Rectal smooth muscle tissue (tissue), 1 donor: ENCODE measurements at regions not wholly inside any gene's neighbourhood (a gene's known extent, or its start where the extent isn't known, plus 50 kb on each side); places are given as distances from the start of the nearest gene placed in this dataset.

Experiments used
- H3K27ac ChIP-seq: one replicate; pipeline ENCODE4 v1.7.0; 2013; ENCODE audit warnings: low read depth, low read length, inconsistent platforms
- H3K27me3 ChIP-seq: one replicate; pipeline ENCODE4 v1.7.0; 2013; ENCODE audit warnings: low read length; ENCODE audit not compliant: control insufficient read depth, insufficient read depth
- H3K36me3 ChIP-seq: one replicate; pipeline ENCODE4 v1.7.0; 2013; ENCODE audit warnings: low read length; ENCODE audit not compliant: control insufficient read depth, insufficient read depth
- H3K4me1 ChIP-seq: one replicate; pipeline ENCODE4 v1.7.0; 2013; ENCODE audit warnings: low read length; ENCODE audit not compliant: control insufficient read depth, insufficient read depth
- H3K4me3 ChIP-seq: one replicate; pipeline ENCODE4 v1.7.0; 2013; ENCODE audit warnings: low read length
- H3K9ac ChIP-seq: one replicate; pipeline ENCODE4 v1.7.0; 2013; ENCODE audit warnings: low read length

- H3K27me3 ChIP-seq, result no peaks in the 10 kb centered on the region
- H3K4me3 ChIP-seq, result no peak overlapping the region
- no peak overlapping the region for H3K27ac ChIP-seq
- H3K4me1 ChIP-seq, result no peaks in the 10 kb centered on the region
- H3K9ac ChIP-seq, result no peak overlapping the region
- no peaks in the 10 kb centered on the region for H3K36me3 ChIP-seq
Observed at GRCh38 chr4:82268826-82269193, 105.0 kb downstream of the HNRNPD start.

- Histone ChIP-seq H3K36me3 (no peaks in the 10 kb centered on the region), H3K27me3 (no peaks in the 10 kb centered on the region), H3K27ac (no peak overlapping the region), H3K4me3 (no peak overlapping the region), H3K9ac (no peak overlapping the region), H3K4me1 (no peaks in the 10 kb centered on the region)
Observed at GRCh38 chr4:82268050-82268825, 105.6 kb downstream of the HNRNPD start.

GRCh38 chr4:82267506-82267905 lies 106.3 kb downstream of the HNRNPD start:
- no peak overlapping the region for H3K27ac ChIP-seq
- no peaks in the 10 kb centered on the region for H3K27me3 ChIP-seq
- no peak overlapping the region for H3K9ac ChIP-seq
- H3K4me3 ChIP-seq, result no peak overlapping the region
- H3K36me3 ChIP-seq, result no peaks in the 10 kb centered on the region
- H3K4me1 ChIP-seq, result no peaks in the 10 kb centered on the region

GRCh38 chr4:82266345-82266744 lies 107.4 kb downstream of the HNRNPD start:
- Histone ChIP-seq H3K27me3 (no peaks in the 10 kb centered on the region), H3K27ac (no peak overlapping the region), H3K4me3 (no peak overlapping the region)

GRCh38 chr4:82261084-82261483 lies 112.7 kb downstream of the HNRNPD start:
- Histone ChIP-seq H3K4me1 (no peaks in the 10 kb centered on the region), H3K27me3 (no peaks in the 10 kb centered on the region), H3K36me3 (no peaks in the 10 kb centered on the region), H3K27ac (no peak overlapping the region), H3K4me3 (no peak overlapping the region), H3K9ac (no peak overlapping the region)

More at GRCh38 chr4:82266345-82266744, 107.4 kb downstream of the HNRNPD start:
- no peak overlapping the region for H3K9ac ChIP-seq
- no peaks in the 10 kb centered on the region for H3K36me3 ChIP-seq
- no peaks in the 10 kb centered on the region for H3K4me1 ChIP-seq

GRCh38 chr4:82260632-82261031 lies 113.2 kb downstream of the HNRNPD start:
- no peaks in the 10 kb centered on the region for H3K4me1 ChIP-seq
- H3K27me3 ChIP-seq, result no peaks in the 10 kb centered on the region
- H3K36me3 ChIP-seq, result no peaks in the 10 kb centered on the region
- no peak overlapping the region for H3K4me3 ChIP-seq
- H3K9ac ChIP-seq, result no peak overlapping the region
- H3K27ac ChIP-seq, result no peak overlapping the region

- Histone ChIP-seq H3K36me3 (no peaks in the 10 kb centered on the region), H3K27ac (no peak overlapping the region), H3K4me1 (no peaks in the 10 kb centered on the region), H3K4me3 (no peak overlapping the region), H3K27me3 (no peaks in the 10 kb centered on the region), H3K9ac (no peak overlapping the region)
Observed at GRCh38 chr4:82256718-82257117, 117.1 kb downstream of the HNRNPD start.

- no peak overlapping the region for H3K27ac ChIP-seq
- no peak overlapping the region for H3K4me3 ChIP-seq
- no peaks in the 10 kb centered on the region for H3K4me1 ChIP-seq
- H3K36me3 ChIP-seq, result no peaks in the 10 kb centered on the region
- no peaks in the 10 kb centered on the region for H3K27me3 ChIP-seq
- no peak overlapping the region for H3K9ac ChIP-seq
Observed at GRCh38 chr4:82255657-82256056, 118.1 kb downstream of the HNRNPD start.

- no peak overlapping the region for H3K9ac ChIP-seq
- H3K4me3 ChIP-seq, result no peak overlapping the region
- no peaks in the 10 kb centered on the region for H3K27me3 ChIP-seq
- no peaks in the 10 kb centered on the region for H3K4me1 ChIP-seq
- H3K27ac ChIP-seq, result no peak overlapping the region
- no peaks in the 10 kb centered on the region for H3K36me3 ChIP-seq
Observed at GRCh38 chr4:82248903-82249632, 124.7 kb downstream of the HNRNPD start.

GRCh38 chr4:82247629-82248028 lies 126.2 kb downstream of the HNRNPD start:
- Histone ChIP-seq H3K4me3 (no peak overlapping the region), H3K9ac (no peak overlapping the region), H3K27ac (no peak overlapping the region), H3K27me3 (no peaks in the 10 kb centered on the region), H3K4me1 (no peaks in the 10 kb centered on the region), H3K36me3 (no peaks in the 10 kb centered on the region)

GRCh38 chr4:82247171-82247570 lies 126.6 kb downstream of the HNRNPD start:
- no peaks in the 10 kb centered on the region for H3K36me3 ChIP-seq
- H3K4me1 ChIP-seq, result no peaks in the 10 kb centered on the region
- no peak overlapping the region for H3K4me3 ChIP-seq
- H3K9ac ChIP-seq, result no peak overlapping the region
- no peak overlapping the region for H3K27ac ChIP-seq
- no peaks in the 10 kb centered on the region for H3K27me3 ChIP-seq

- Histone ChIP-seq H3K27me3 (no peaks in the 10 kb centered on the region), H3K4me3 (no peak overlapping the region), H3K27ac (no peak overlapping the region), H3K4me1 (no peaks in the 10 kb centered on the region), H3K36me3 (no peaks in the 10 kb centered on the region), H3K9ac (no peak overlapping the region)
Observed at GRCh38 chr4:82241534-82241933, 132.3 kb downstream of the HNRNPD start.

- Histone ChIP-seq H3K36me3 (no peaks in the 10 kb centered on the region), H3K27ac (no peak overlapping the region), H3K9ac (no peak overlapping the region), H3K27me3 (no peaks in the 10 kb centered on the region), H3K4me3 (no peak overlapping the region), H3K4me1 (no peaks in the 10 kb centered on the region)
Observed at GRCh38 chr4:82240410-82240809, 133.4 kb downstream of the HNRNPD start.
